ENCODE measurements at regions not wholly inside any gene's neighbourhood (a gene's known extent, or its start where the extent isn't known, plus 50 kb on each side); places are given as distances from the start of the nearest gene placed in this dataset.

DNA sequence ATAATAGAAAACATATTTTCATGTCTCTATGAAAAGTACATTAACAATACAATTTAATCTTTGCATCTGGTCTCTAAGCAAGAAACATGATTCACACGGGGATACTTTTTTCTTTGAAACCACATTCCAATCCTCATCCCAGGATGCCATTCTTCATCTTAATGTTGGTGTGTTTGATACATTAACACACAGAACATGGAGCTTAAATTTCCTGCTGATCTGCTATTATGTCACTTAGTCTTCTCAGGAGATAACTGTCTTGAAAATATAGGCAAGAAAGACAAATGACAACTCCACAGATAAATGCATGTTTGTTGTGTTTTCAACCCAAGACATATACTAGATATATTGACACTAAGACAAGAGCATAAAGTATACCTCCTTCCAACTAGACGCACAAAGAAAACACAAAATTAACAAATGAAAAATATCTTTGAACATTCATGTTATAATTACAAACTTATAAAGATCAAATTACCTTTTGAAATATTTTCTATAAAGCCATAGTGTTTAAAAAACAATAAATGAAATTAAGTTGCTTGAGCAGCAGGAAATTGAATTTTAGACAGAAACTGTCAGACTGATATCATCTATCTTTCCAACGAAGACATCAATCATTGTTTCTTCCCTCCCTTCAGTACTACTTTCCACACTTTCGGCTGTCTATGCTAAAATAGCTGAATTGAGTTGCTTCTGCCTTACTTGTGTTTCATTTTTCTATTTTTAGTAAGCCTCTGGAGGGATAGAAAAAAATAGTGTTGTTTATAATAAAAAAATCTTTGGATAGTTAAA is 1676.7 kb upstream of the CDH9 start:
- no peak for ATAC-seq
- TF ChIP-seq CSDC2 (CRISPR knock-in tag; IDR thresholded peaks at IDR 0.05) (no peak), TCF4 (CRISPR knock-in tag; IDR thresholded peaks at IDR 0.05; ENCODE audit: borderline replicate concordance) (no peak), ISL1 (CRISPR knock-in tag; IDR thresholded peaks at IDR 0.05) (no peak)

DNA sequence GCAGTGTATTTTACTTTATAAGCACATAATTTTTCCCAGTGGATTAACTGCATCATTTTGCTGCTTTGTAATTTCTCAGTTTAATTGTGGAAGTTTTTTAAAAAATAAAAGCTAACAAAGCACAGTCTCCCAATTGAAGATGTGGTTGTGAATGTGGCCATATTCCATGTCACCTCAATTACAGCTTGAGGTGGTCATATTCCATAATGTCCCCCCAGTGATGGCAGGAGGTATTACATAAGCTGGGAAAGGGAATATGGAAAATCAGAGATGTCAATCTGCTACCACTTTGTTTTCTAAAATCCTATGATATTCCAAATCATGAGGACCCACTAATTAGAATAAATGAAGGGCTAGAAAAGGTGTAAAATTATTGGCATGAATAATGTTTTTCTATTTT is 1672.0 kb upstream of the CDH9 start:
- TF ChIP-seq BACH2 (CRISPR knock-in tag; IDR thresholded peaks at IDR 0.05; ENCODE audit: borderline replicate concordance) (no peak), ZNF8 (CRISPR knock-in tag; IDR thresholded peaks at IDR 0.05) (no peak), CSDC2 (CRISPR knock-in tag; IDR thresholded peaks at IDR 0.05) (no peak), RARB (CRISPR knock-in tag; IDR thresholded peaks at IDR 0.05) (no peak), ZFP3 (CRISPR knock-in tag; IDR thresholded peaks at IDR 0.05) (no peak)
- TF ChIP-seq, protein P1, sequence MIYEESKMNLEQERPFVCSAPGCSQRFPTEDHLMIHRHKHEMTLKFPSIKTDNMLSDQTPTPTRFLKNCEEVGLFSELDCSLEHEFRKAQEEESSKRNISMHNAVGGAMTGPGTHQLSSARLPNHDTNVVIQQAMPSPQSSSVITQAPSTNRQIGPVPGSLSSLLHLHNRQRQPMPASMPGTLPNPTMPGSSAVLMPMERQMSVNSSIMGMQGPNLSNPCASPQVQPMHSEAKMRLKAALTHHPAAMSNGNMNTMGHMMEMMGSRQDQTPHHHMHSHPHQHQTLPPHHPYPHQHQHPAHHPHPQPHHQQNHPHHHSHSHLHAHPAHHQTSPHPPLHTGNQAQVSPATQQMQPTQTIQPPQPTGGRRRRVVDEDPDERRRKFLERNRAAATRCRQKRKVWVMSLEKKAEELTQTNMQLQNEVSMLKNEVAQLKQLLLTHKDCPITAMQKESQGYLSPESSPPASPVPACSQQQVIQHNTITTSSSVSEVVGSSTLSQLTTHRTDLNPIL (CRISPR knock-in tag; IDR thresholded peaks at IDR 0.05; ENCODE audit: low read depth) = no peak
- ATAC-seq = no peak

DNA sequence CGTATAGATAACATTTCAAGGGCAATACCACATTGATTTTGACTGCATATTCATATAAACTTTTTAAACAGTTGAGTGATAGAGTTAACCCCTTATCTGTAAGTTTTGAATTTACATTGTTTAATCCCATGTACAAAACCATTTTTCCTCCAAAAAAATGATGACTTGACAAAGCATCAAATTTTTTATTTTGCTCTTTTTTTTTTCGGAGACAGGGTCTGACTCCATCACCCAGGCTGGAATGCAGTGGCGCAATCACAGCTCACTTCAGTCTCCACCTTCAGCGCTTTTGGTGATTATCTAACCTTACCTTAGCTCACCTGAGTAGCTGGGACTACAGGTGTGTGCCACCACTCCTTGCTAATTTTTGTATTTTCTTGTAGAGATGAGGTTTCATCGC is 1670.1 kb upstream of the CDH9 start:
- no peak for TF ChIP-seq ISL1 (CRISPR knock-in tag; IDR thresholded peaks at IDR 0.05)
- no peak for TF ChIP-seq CSDC2 (CRISPR knock-in tag; IDR thresholded peaks at IDR 0.05)
- TF ChIP-seq, protein P2, sequence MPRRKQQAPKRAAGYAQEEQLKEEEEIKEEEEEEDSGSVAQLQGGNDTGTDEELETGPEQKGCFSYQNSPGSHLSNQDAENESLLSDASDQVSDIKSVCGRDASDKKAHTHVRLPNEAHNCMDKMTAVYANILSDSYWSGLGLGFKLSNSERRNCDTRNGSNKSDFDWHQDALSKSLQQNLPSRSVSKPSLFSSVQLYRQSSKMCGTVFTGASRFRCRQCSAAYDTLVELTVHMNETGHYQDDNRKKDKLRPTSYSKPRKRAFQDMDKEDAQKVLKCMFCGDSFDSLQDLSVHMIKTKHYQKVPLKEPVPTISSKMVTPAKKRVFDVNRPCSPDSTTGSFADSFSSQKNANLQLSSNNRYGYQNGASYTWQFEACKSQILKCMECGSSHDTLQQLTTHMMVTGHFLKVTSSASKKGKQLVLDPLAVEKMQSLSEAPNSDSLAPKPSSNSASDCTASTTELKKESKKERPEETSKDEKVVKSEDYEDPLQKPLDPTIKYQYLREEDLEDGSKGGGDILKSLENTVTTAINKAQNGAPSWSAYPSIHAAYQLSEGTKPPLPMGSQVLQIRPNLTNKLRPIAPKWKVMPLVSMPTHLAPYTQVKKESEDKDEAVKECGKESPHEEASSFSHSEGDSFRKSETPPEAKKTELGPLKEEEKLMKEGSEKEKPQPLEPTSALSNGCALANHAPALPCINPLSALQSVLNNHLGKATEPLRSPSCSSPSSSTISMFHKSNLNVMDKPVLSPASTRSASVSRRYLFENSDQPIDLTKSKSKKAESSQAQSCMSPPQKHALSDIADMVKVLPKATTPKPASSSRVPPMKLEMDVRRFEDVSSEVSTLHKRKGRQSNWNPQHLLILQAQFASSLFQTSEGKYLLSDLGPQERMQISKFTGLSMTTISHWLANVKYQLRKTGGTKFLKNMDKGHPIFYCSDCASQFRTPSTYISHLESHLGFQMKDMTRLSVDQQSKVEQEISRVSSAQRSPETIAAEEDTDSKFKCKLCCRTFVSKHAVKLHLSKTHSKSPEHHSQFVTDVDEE (CRISPR knock-in tag; IDR thresholded peaks at IDR 0.05) = no peak
- no peak for TF ChIP-seq SNAI2 (CRISPR knock-in tag; IDR thresholded peaks at IDR 0.05)
- no peak for TF ChIP-seq ZNF70 (CRISPR knock-in tag; IDR thresholded peaks at IDR 0.05)
- TF ChIP-seq BACH2 (CRISPR knock-in tag; IDR thresholded peaks at IDR 0.05; ENCODE audit: borderline replicate concordance) = no peak
- no peak for TF ChIP-seq ZNF8 (CRISPR knock-in tag; IDR thresholded peaks at IDR 0.05)
- TF ChIP-seq TOX (CRISPR knock-in tag; IDR thresholded peaks at IDR 0.05; ENCODE audit: borderline replicate concordance) = no peak
- TF ChIP-seq, protein P1 (CRISPR knock-in tag; IDR thresholded peaks at IDR 0.05; ENCODE audit: low read depth) = no peak
- no peak for TF ChIP-seq ZFP3 (CRISPR knock-in tag; IDR thresholded peaks at IDR 0.05)
- TF ChIP-seq TCF4 (CRISPR knock-in tag; IDR thresholded peaks at IDR 0.05; ENCODE audit: borderline replicate concordance) = no peak
- no peak for TF ChIP-seq ZNF565 (CRISPR knock-in tag; conservative IDR thresholded peaks at IDR 0.05; ENCODE audit: low read depth)
- TF ChIP-seq, protein P3, sequence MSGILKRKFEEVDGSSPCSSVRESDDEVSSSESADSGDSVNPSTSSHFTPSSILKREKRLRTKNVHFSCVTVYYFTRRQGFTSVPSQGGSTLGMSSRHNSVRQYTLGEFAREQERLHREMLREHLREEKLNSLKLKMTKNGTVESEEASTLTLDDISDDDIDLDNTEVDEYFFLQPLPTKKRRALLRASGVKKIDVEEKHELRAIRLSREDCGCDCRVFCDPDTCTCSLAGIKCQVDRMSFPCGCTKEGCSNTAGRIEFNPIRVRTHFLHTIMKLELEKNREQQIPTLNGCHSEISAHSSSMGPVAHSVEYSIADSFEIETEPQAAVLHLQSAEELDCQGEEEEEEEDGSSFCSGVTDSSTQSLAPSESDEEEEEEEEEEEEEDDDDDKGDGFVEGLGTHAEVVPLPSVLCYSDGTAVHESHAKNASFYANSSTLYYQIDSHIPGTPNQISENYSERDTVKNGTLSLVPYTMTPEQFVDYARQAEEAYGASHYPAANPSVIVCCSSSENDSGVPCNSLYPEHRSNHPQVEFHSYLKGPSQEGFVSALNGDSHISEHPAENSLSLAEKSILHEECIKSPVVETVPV (CRISPR knock-in tag; IDR thresholded peaks at IDR 0.05) = no peak
- TF ChIP-seq, protein P4, sequence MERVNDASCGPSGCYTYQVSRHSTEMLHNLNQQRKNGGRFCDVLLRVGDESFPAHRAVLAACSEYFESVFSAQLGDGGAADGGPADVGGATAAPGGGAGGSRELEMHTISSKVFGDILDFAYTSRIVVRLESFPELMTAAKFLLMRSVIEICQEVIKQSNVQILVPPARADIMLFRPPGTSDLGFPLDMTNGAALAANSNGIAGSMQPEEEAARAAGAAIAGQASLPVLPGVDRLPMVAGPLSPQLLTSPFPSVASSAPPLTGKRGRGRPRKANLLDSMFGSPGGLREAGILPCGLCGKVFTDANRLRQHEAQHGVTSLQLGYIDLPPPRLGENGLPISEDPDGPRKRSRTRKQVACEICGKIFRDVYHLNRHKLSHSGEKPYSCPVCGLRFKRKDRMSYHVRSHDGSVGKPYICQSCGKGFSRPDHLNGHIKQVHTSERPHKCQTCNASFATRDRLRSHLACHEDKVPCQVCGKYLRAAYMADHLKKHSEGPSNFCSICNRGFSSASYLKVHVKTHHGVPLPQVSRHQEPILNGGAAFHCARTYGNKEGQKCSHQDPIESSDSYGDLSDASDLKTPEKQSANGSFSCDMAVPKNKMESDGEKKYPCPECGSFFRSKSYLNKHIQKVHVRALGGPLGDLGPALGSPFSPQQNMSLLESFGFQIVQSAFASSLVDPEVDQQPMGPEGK (CRISPR knock-in tag; IDR thresholded peaks at IDR 0.05; ENCODE audit: borderline replicate concordance) = no peak
- no peak for TF ChIP-seq OSR1 (CRISPR knock-in tag; IDR thresholded peaks at IDR 0.05)
- ATAC-seq = no peak

DNA sequence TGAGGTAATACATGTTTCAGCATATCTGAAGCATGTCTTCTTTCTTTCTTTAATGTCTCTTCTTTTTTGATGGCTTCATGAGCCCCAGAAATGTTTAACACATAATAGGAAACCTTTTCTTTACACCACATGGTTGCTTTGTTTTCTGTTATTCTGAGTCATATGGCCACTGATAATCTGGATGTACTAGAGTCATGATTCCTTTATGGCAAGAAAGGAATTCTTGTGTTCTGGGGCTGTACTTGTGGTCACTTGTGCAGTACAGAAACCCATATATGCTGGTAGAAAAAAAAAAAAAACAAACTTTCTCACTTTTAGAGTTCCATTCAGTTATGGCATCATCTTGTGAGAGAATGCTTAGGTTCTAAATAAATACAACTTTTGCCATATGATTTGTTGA is 1669.3 kb upstream of the CDH9 start:
- no peak for ATAC-seq
- TF ChIP-seq, protein P2 (CRISPR knock-in tag; IDR thresholded peaks at IDR 0.05) = no peak
- TF ChIP-seq ZC3H10 (CRISPR knock-in tag; IDR thresholded peaks at IDR 0.05) (no peak), PPARA (CRISPR knock-in tag; IDR thresholded peaks at IDR 0.05; ENCODE audit: borderline replicate concordance) (no peak), OSR1 (CRISPR knock-in tag; IDR thresholded peaks at IDR 0.05) (no peak), SNAI2 (CRISPR knock-in tag; IDR thresholded peaks at IDR 0.05) (no peak), ZNF70 (CRISPR knock-in tag; IDR thresholded peaks at IDR 0.05) (no peak)
- TF ChIP-seq, protein P5, sequence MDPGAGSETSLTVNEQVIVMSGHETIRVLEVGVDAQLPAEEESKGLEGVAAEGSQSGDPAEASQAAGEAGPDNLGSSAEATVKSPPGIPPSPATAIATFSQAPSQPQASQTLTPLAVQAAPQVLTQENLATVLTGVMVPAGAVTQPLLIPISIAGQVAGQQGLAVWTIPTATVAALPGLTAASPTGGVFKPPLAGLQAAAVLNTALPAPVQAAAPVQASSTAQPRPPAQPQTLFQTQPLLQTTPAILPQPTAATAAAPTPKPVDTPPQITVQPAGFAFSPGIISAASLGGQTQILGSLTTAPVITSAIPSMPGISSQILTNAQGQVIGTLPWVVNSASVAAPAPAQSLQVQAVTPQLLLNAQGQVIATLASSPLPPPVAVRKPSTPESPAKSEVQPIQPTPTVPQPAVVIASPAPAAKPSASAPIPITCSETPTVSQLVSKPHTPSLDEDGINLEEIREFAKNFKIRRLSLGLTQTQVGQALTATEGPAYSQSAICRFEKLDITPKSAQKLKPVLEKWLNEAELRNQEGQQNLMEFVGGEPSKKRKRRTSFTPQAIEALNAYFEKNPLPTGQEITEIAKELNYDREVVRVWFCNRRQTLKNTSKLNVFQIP (CRISPR knock-in tag; IDR thresholded peaks at IDR 0.05; ENCODE audit: borderline replicate concordance, low read depth) = no peak
- TF ChIP-seq, protein P3 (CRISPR knock-in tag; IDR thresholded peaks at IDR 0.05) = no peak

Measured in SK-N-SH treated with all-trans-retinoic acid at 6 μM for 48 hours (cell line).